Smooth muscle cell (in vitro differentiated cells): ENCODE measurements at regions not wholly inside any gene's neighbourhood (a gene's known extent, or its start where the extent isn't known, plus 50 kb on each side); places are given as distances from the start of the nearest gene placed in this dataset.
"Not testable (repeated sequence)": the region's sequence is repeated elsewhere in the genome, so short reads cannot be mapped to it uniquely, and the experiment has no call there.

Experiments
- DNase-seq: peaks from one replicate; lab custom pipeline; 2025; ENCODE audit not compliant: unreplicated experiment; lab: John Stamatoyannopoulos, UW
- H2AFZ ChIP-seq: fragments of 200-600 bp; sonication (generic); 2 replicates; pipeline ENCODE4 v1.6.0; 2016; ENCODE audit warnings: antibody characterized with exemption, low read depth, mild to moderate bottlenecking
- H3F3A ChIP-seq: fragments of 200-600 bp; sonication (generic); 2 replicates; pipeline ENCODE4 v1.6.0; 2017; ENCODE audit warnings: antibody characterized with exemption, low read depth
- H3K27ac ChIP-seq: fragments of 200-600 bp; sonication (generic); 2 replicates; pipeline ENCODE4 v1.5.1; 2016; ENCODE audit warnings: low read depth, mild to moderate bottlenecking
- H3K27me3 ChIP-seq: fragments of 200-600 bp; sonication (generic); 2 replicates; pipeline ENCODE4 v1.6.1; 2016; ENCODE audit warnings: low read depth, mild to moderate bottlenecking
- H3K36me3 ChIP-seq: fragments of 200-600 bp; sonication (generic); 2 replicates; pipeline ENCODE4 v1.5.1; 2016; ENCODE audit warnings: low read depth
- H3K4me1 ChIP-seq: fragments of 200-600 bp; sonication (generic); 2 replicates; pipeline ENCODE4 v1.5.1; 2016; ENCODE audit warnings: low read depth
- H3K4me2 ChIP-seq: fragments of 200-600 bp; sonication (generic); 2 replicates; pipeline ENCODE4 v1.6.0; 2016; ENCODE audit warnings: mild to moderate bottlenecking
- H3K4me3 ChIP-seq: fragments of 200-600 bp; sonication (generic); 2 replicates; pipeline ENCODE4 v1.5.1; 2016; ENCODE audit warnings: mild to moderate bottlenecking
- H3K79me2 ChIP-seq: fragments of 200-600 bp; sonication (generic); 2 replicates; pipeline ENCODE4 v1.6.0; 2016; ENCODE audit warnings: low read depth, mild to moderate bottlenecking
- H3K9ac ChIP-seq: fragments of 200-600 bp; sonication (generic); 2 replicates; pipeline ENCODE4 v1.6.0; 2016; ENCODE audit warnings: low read depth
- H3K9me3 ChIP-seq: fragments of 200-600 bp; sonication (generic); replicated peaks from 2 replicates; pipeline ENCODE4 v1.5.1; 2016; ENCODE audit warnings: low read depth
- H4K20me1 ChIP-seq: fragments of 200-600 bp; sonication (generic); 2 replicates; pipeline ENCODE4 v1.6.0; 2016; ENCODE audit warnings: low read depth
- WGBS: methylation state at CpG from one replicate; pipeline ENCODE4 v1.1.7; 2016; ENCODE audit warnings: low lambda C conversion rate; 5-methylcytosine and 5-hydroxymethylcytosine counted together
- TF ChIP-seq, protein P1 (sequence below): fragments of 200-600 bp; sonication (generic); IDR thresholded peaks from 2 replicates; pipeline ENCODE4 v1.5.1; 2017; ENCODE audit warnings: borderline replicate concordance, mild to moderate bottlenecking, antibody characterized with exemption; ENCODE audit not compliant: insufficient read depth, poor library complexity, severe bottlenecking

DNA sequence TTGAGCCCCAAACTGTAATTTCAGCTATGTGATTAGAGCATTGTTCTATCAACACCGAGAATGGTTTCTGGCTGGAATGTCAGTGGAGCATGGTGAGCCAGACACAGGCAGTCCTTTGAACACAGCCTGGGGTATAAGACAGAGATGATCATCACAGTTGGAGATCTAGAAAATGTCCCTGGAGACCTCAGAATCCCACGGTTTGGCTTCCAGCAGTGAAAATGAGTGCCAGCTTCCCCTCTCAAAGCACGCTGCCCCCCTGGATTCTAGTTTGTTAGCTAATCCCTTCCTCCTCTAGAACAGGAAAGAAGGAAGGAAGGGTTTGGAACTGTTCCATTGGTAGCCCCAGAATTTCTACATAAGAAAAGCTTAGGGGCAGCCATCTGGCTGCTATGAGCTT lies 59.9 kb upstream of the JAK1 start:
- Histone ChIP-seq H4K20me1 (no peaks in the 10 kb centered on the region), H2AFZ (no peak overlapping the region), H3K9ac (no peak overlapping the region), H3K4me3 (no peak overlapping the region), H3K4me2 (no peak overlapping the region), H3K4me1 (no peaks in the 10 kb centered on the region), H3F3A (no peaks in the 10 kb centered on the region), H3K27ac (no peak overlapping the region), H3K9me3 (no peaks in the 10 kb centered on the region), H3K36me3 (no peaks in the 10 kb centered on the region), H3K27me3 (no peaks in the 10 kb centered on the region), H3K79me2 (no peaks in the 10 kb centered on the region)
- WGBS: 33% methylated on average over 3 of the region's 3 CpGs
- no peak for DNase-seq
- TF ChIP-seq, protein P1, sequence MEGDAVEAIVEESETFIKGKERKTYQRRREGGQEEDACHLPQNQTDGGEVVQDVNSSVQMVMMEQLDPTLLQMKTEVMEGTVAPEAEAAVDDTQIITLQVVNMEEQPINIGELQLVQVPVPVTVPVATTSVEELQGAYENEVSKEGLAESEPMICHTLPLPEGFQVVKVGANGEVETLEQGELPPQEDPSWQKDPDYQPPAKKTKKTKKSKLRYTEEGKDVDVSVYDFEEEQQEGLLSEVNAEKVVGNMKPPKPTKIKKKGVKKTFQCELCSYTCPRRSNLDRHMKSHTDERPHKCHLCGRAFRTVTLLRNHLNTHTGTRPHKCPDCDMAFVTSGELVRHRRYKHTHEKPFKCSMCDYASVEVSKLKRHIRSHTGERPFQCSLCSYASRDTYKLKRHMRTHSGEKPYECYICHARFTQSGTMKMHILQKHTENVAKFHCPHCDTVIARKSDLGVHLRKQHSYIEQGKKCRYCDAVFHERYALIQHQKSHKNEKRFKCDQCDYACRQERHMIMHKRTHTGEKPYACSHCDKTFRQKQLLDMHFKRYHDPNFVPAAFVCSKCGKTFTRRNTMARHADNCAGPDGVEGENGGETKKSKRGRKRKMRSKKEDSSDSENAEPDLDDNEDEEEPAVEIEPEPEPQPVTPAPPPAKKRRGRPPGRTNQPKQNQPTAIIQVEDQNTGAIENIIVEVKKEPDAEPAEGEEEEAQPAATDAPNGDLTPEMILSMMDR: no peak

DNA sequence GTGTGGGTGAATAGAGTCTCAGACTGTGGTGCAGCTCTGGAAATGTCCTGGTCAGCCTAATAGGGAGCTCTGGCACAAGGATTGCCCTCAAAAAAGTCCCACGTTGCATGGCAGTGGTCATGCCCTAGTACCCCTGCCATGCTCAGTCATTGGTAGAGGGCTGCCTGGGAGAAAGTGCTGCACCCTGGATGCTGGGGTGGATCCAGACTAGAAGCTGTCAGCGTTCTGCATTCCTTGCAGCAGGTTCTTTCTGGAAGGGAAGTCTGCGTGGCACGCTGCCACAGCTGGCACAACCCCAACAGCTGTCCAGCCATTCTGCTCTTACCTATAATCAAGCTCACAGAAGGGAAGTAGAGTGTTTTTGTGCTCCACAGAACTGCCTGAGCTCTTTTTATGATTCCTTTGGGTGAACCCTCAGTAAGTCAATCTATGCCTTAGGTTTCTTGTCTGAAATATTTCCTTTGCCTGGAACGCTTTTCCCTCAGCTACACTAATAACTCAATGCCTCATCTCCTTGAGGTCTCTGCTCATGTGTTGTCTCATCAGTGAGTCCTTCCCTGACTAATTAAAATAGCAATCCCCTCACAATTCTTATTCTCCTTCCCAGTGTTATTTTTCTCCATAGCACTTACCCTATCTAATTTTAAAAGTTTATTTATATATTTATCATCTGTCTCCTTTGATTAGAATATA lies 61.5 kb upstream of the JAK1 start:
- TF ChIP-seq, protein P1: no peak

GRCh38 chr1:65029434-65029833 lies 63.1 kb upstream of the JAK1 start:
- H3K27ac ChIP-seq, H3K27me3 ChIP-seq, DNase-seq, H3K4me3 ChIP-seq, H3K4me2 ChIP-seq, H4K20me1 ChIP-seq, H3F3A ChIP-seq, H3K36me3 ChIP-seq, H3K4me1 ChIP-seq, H3K9me3 ChIP-seq, H3K79me2 ChIP-seq, H2AFZ ChIP-seq, H3K9ac ChIP-seq: not testable (repeated sequence)
- WGBS: 97% methylated on average over 3 of the region's 3 CpGs

More for the DNA sequence above, 61.5 kb upstream of the JAK1 start:
- Histone ChIP-seq H3K4me3 (no peak overlapping the region), H3K9me3 (no peaks in the 10 kb centered on the region), H3K4me1 (no peaks in the 10 kb centered on the region), H3K9ac (no peak overlapping the region), H3K79me2 (no peaks in the 10 kb centered on the region), H3K27ac (no peak overlapping the region), H3K36me3 (no peaks in the 10 kb centered on the region), H3K27me3 (no peaks in the 10 kb centered on the region), H3F3A (no peaks in the 10 kb centered on the region), H3K4me2 (no peak overlapping the region), H4K20me1 (no peaks in the 10 kb centered on the region), H2AFZ (no peak overlapping the region)
- 86% methylated on average over 5 of the region's 5 CpGs for WGBS
- DNase-seq: no peak

- not testable (repeated sequence) for H3K4me3 ChIP-seq, H3K79me2 ChIP-seq, H3K27me3 ChIP-seq, H3F3A ChIP-seq, H3K9ac ChIP-seq, H3K27ac ChIP-seq, H3K9me3 ChIP-seq, H3K36me3 ChIP-seq, H3K4me2 ChIP-seq, H4K20me1 ChIP-seq, DNase-seq, H3K4me1 ChIP-seq, H2AFZ ChIP-seq
- WGBS: 94% methylated on average over 5 of the region's 5 CpGs
Measured at GRCh38 chr1:65034879-65035278, 68.5 kb upstream of the JAK1 start.
